Gastrocnemius medialis (tissue), 4 donors: ENCODE measurements at regions not wholly inside any gene's neighbourhood (a gene's known extent, or its start where the extent isn't known, plus 50 kb on each side); places are given as distances from the start of the nearest gene placed in this dataset.

ENCODE experiments used
- POLR2A ChIP-seq, 2 donors: fragments of 450-650 bp; IDR thresholded peaks; one replicate each; pipeline ENCODE4 v1.6.1; 2017; ENCODE audit warnings: antibody characterized with exemption in 2 of 2, mild to moderate bottlenecking in 2 of 2, moderate library complexity in 2 of 2
- TF ChIP-seq, protein P1 (sequence below), 5 experiments: fragments of 450-650 bp in 3 of 5; fragments of 200-600 bp in 2 of 5; sonication (generic) in 2 of 5; IDR thresholded peaks in 4 of 5; conservative IDR thresholded peaks in 1 of 5; 1 replicate in 4 of 5; 2 replicates in 1 of 5; pipeline ENCODE4 v1.5.1; 2016 to 2019; ENCODE audit warnings: antibody characterized with exemption in 5 of 5, mild to moderate bottlenecking in 3 of 5, moderate library complexity in 3 of 5

DNA sequence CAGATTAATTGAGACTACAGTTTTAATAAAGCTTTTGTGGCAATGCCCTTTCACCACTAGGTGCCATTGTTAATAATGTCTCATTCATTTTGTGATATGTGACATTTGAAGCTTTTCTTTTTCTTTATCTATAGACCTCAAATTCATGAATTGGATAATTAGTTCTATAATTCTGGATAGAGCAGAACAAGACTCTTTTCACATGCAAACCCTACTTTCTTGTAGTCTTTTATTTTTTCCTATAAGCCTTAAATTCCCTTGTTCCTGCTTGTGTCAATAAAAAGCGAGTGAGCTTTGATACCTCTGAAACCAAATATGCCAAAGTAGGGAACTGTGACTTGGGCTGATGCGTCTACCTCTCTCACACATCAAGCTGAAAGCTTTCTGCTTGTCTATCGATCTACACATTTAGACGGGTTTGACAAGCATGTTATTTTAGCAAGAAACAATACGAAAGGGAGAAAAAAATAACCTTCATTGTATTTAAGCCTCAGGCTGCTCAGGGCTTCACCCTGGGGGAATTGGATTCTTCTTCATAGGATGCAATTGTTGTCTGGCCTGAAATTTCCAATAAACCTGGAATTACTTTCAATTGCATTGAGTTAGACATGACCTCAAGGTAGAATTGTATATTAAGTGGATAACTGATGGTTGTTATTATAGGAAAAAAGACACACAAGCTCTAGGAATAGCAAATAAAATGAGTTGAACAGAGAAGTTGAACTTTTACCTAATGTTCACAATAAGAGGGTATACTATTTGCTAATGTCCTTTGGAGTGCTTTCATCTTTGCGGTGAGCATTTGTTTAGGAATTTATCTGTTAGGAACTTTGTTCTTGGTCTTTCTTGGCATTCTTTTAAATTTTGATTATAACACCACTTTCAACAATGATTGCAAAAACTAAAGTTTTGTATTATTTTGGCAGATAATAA, 1150.2 kb upstream of the PCDH9 start:
- TF ChIP-seq, protein P1, sequence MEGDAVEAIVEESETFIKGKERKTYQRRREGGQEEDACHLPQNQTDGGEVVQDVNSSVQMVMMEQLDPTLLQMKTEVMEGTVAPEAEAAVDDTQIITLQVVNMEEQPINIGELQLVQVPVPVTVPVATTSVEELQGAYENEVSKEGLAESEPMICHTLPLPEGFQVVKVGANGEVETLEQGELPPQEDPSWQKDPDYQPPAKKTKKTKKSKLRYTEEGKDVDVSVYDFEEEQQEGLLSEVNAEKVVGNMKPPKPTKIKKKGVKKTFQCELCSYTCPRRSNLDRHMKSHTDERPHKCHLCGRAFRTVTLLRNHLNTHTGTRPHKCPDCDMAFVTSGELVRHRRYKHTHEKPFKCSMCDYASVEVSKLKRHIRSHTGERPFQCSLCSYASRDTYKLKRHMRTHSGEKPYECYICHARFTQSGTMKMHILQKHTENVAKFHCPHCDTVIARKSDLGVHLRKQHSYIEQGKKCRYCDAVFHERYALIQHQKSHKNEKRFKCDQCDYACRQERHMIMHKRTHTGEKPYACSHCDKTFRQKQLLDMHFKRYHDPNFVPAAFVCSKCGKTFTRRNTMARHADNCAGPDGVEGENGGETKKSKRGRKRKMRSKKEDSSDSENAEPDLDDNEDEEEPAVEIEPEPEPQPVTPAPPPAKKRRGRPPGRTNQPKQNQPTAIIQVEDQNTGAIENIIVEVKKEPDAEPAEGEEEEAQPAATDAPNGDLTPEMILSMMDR (IDR thresholded peaks at IDR 0.05 in 4 of 5, conservative IDR thresholded peaks at IDR 0.05 in 1 of 5) = no peak
- no peak for TF ChIP-seq POLR2A (IDR thresholded peaks at IDR 0.05)
